Heart right ventricle (tissue), 16 donors: ENCODE measurements at regions not wholly inside any gene's neighbourhood (a gene's known extent, or its start where the extent isn't known, plus 50 kb on each side); places are given as distances from the start of the nearest gene placed in this dataset.

Source experiments
- ATAC-seq, 8 donors: fragments of 200-7000 bp; cut with Tn5 transposase; one replicate each; pipeline ENCODE4 v1.9.1; 2020; ENCODE audit warnings: mild to moderate bottlenecking in 8 of 8, moderate library complexity in 8 of 8, moderate number of reproducible peaks in 1 of 8
- DNase-seq, 2 donors: peaks; one replicate each; pipeline ENCODE4 v3.0.0-alpha.2; 2020
- H3K27ac ChIP-seq, 10 donors: fragments of 200-600 bp; sonication (generic) in 2 of 10; one replicate each; pipeline versions ENCODE4 v1.5.0 to v1.8.0; 2020 to 2022; ENCODE audit warnings: mild to moderate bottlenecking in 3 of 10
- H3K27me3 ChIP-seq, 7 donors: fragments of 200-600 bp; one replicate each; pipeline ENCODE4 v1.8.0; 2021 to 2022; ENCODE audit warnings: mild to moderate bottlenecking in 2 of 7
- H3K36me3 ChIP-seq, 9 donors: fragments of 200-600 bp; sonication (generic) in 1 of 9; one replicate each; pipeline versions ENCODE4 v1.5.0 to v1.8.0; 2020 to 2022; ENCODE audit warnings: mild to moderate bottlenecking in 2 of 9
- H3K4me1 ChIP-seq, 9 donors: fragments of 200-600 bp; sonication (generic) in 1 of 9; one replicate each; pipeline versions ENCODE4 v1.5.0 to v1.8.0; 2020 to 2022; ENCODE audit warnings: mild to moderate bottlenecking in 4 of 9
- H3K4me3 ChIP-seq, 10 donors: fragments of 200-600 bp; sonication (generic) in 2 of 10; one replicate each; pipeline versions ENCODE4 v1.5.0 to v1.8.0; 2020 to 2022; ENCODE audit warnings: mild to moderate bottlenecking in 7 of 10, moderate library complexity in 2 of 10
- H3K9me3 ChIP-seq, 11 donors: fragments of 200-600 bp in 10 of 11; sonication (generic) in 2 of 11; one replicate each; pipeline versions ENCODE4 v1.5.0 to v1.8.0; 2013 to 2022; ENCODE audit warnings: mild to moderate bottlenecking in 2 of 11, control low read depth in 1 of 11, moderate library complexity in 1 of 11
- CTCF ChIP-seq, 9 donors: fragments of 200-600 bp; sonication (generic) in 2 of 9; IDR thresholded peaks; one replicate each; pipeline versions ENCODE4 v1.5.0 to v1.8.0; 2021 to 2022; ENCODE audit warnings: antibody characterized with exemption in 9 of 9, mild to moderate bottlenecking in 5 of 9, moderate library complexity in 1 of 9
- WGBS, 2 donors: extraction: QIAGEN DNeasy Blood & Tissue Kit; methylation state at CpG; one replicate each; pipeline ENCODE4 v1.1.7; 2013; ENCODE audit warnings: inconsistent platforms in 1 of 2; 5-methylcytosine and 5-hydroxymethylcytosine counted together
- intact Hi-C, 10 donors: fragments of 100-400 bp; cut with DNase I; formaldehyde crosslinking; loops; one replicate each; pipeline versions ENCODE4 v1.11.1 to v1.14.2; 2022
- donor health status: Arrhythmogenic right ventricular cardiomyopathy.
- donor health status: ischemic (EF 13 %, LVEDD 7.1; RV severe dilation, severe dysfunction).
- donor health status: healthy with polysubstance abuse.
- donor health status: DM: no; HTN: yes; CAD: no.
- donor health status: DM: no; HTN: no; CAD: no.
- donor health status: ischemic (EF 25% LVEDD 6.9; RV normal size, moderate dysfunction).
- donor health status: ischemic (EF 25% LVEDD 5.7; RV mildly dilated, moderate dysfunction).
- donor health status: healthy.
- donor health status: DM: yes; HTN: yes; CAD: no.
- donor health status: Ischemic cardiomyopathy.
- donor health status: ischemic (EF 35%, LVEDD 5.7; RV mildly dilated, moderate dysfunction).
- donor health status: nonischemic (EF 11% LVEDD 7.7; RV severe dilation, severe dysfunction).
- donor health status: DM: yes; HTN: yes; CAD: no.
- donor health status: PGD.
- donor health status: ischemic (EF 29% LVEDD 5.4; RV normal size, mild dysfunction).
- donor health status: nonischemic (EF 23%, LVEDD 6.1; RV moderate dilation, normal function).

- DNase-seq (no peak), ATAC-seq (no peak)
- no peak overlapping the region for H3K4me3 ChIP-seq
- TF ChIP-seq CTCF (IDR thresholded peaks at IDR 0.05), result no peak
- H3K4me1 ChIP-seq, result no peaks in the 10 kb centered on the region
- intact Hi-C loops, result no loop called here
- H3K27ac ChIP-seq, result no peak overlapping the region
- no peaks in the 10 kb centered on the region for H3K9me3 ChIP-seq
- 71 to 73% methylated on average over 2 of the region's 2 CpGs for WGBS, 2 donors
- no peaks in the 10 kb centered on the region for H3K36me3 ChIP-seq
- H3K27me3 ChIP-seq, result no peaks in the 10 kb centered on the region
Measured at GRCh38 chr6:91711518-91711917, 1124.6 kb upstream of the MAP3K7 start.

GRCh38 chr6:91710342-91710741, 1123.5 kb upstream of the MAP3K7 start:
- no peak overlapping the region for H3K27ac ChIP-seq
- intact Hi-C loops, result no loop called here
- no peaks in the 10 kb centered on the region for H3K4me1 ChIP-seq
- no peaks in the 10 kb centered on the region for H3K27me3 ChIP-seq
- DNase-seq (no peak), ATAC-seq (no peak)
- H3K9me3 ChIP-seq, result no peaks in the 10 kb centered on the region
- 54 to 58% methylated on average over 2 of the region's 2 CpGs for WGBS, 2 donors
- no peaks in the 10 kb centered on the region for H3K36me3 ChIP-seq
- no peak for TF ChIP-seq CTCF (IDR thresholded peaks at IDR 0.05)
- no peak overlapping the region for H3K4me3 ChIP-seq

GRCh38 chr6:91708534-91708933, 1121.7 kb upstream of the MAP3K7 start:
- DNase-seq (no peak), ATAC-seq (no peak)
- H3K27me3 ChIP-seq, result no peaks in the 10 kb centered on the region
- TF ChIP-seq CTCF (IDR thresholded peaks at IDR 0.05), result no peak
- no peaks in the 10 kb centered on the region for H3K36me3 ChIP-seq
- 95 to 98% methylated on average over 1 of the region's 1 CpG for whole genome bisulfite sequencing, 2 donors
- no peaks in the 10 kb centered on the region for H3K9me3 ChIP-seq
- intact Hi-C loops, result no loop called here
- H3K4me3 ChIP-seq, result no peak overlapping the region
- no peaks in the 10 kb centered on the region for H3K4me1 ChIP-seq
- H3K27ac ChIP-seq, result no peak overlapping the region

GRCh38 chr6:91705646-91706045, 1118.8 kb upstream of the MAP3K7 start:
- no peaks in the 10 kb centered on the region for H3K4me1 ChIP-seq
- TF ChIP-seq CTCF (IDR thresholded peaks at IDR 0.05), result no peak
- no peaks in the 10 kb centered on the region for H3K27me3 ChIP-seq
- H3K36me3 ChIP-seq, result no peaks in the 10 kb centered on the region
- 84 to 88% methylated on average over 3 of the region's 3 CpGs for WGBS, 2 donors
- DNase-seq, result no peak
- no peak overlapping the region for H3K27ac ChIP-seq
- H3K4me3 ChIP-seq, result no peak overlapping the region
- intact Hi-C loops, result no loop called here
- no peaks in the 10 kb centered on the region for H3K9me3 ChIP-seq
- no peak for ATAC-seq

GRCh38 chr6:91704531-91704930, 1117.7 kb upstream of the MAP3K7 start:
- Histone ChIP-seq H3K4me1 (no peaks in the 10 kb centered on the region), H3K36me3 (no peaks in the 10 kb centered on the region), H3K27me3 (no peaks in the 10 kb centered on the region), H3K27ac (no peak overlapping the region), H3K9me3 (no peaks in the 10 kb centered on the region), H3K4me3 (no peak overlapping the region)
- DNase-seq (no peak), ATAC-seq (no peak)
- intact Hi-C loops, result no loop called here
- WGBS, 2 donors, result 84 to 89% methylated on average over 2 of the region's 2 CpGs
- TF ChIP-seq CTCF (IDR thresholded peaks at IDR 0.05), result no peak
